ENCODE measurements at regions not wholly inside any gene's neighbourhood (a gene's known extent, or its start where the extent isn't known, plus 50 kb on each side); places are given as distances from the start of the nearest gene placed in this dataset.

- no peak overlapping the region for H3K4me3 ChIP-seq (ENCODE audit: low read depth, low read length)
- TF ChIP-seq, protein P1, sequence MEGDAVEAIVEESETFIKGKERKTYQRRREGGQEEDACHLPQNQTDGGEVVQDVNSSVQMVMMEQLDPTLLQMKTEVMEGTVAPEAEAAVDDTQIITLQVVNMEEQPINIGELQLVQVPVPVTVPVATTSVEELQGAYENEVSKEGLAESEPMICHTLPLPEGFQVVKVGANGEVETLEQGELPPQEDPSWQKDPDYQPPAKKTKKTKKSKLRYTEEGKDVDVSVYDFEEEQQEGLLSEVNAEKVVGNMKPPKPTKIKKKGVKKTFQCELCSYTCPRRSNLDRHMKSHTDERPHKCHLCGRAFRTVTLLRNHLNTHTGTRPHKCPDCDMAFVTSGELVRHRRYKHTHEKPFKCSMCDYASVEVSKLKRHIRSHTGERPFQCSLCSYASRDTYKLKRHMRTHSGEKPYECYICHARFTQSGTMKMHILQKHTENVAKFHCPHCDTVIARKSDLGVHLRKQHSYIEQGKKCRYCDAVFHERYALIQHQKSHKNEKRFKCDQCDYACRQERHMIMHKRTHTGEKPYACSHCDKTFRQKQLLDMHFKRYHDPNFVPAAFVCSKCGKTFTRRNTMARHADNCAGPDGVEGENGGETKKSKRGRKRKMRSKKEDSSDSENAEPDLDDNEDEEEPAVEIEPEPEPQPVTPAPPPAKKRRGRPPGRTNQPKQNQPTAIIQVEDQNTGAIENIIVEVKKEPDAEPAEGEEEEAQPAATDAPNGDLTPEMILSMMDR (IDR thresholded peaks at IDR 0.05; ENCODE audit: control insufficient read depth, extremely low read depth, insufficient read depth): no peak
- DNase-seq (ENCODE audit: low read depth): no peak
These were observed 229.6 kb upstream of the AGA start for GRCh38 chr4:177671845-177672244.

DNA sequence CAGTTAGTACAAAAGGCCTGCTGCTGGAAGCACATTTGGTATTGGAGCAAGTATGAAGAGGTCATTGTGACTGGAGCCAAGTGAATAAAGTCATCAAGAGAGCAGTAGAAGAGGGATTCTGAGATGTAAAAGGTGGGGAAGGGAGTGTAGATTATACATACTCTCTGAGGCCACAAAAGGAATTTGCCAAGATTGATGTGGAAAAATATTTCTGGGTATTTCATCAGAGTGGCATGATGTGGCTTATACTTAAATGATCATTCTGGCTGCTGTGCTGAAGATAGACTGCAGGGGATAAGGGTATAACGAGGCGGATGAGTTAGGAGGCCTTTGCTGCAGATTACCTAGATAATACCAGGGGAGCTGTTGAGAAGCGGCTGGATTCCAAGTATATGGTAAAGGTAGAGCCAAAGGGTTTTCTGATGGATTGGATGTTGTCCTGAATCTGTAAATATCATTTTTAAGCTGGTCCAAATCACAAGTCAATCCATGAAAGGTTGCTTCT is 231.8 kb upstream of the AGA start:
- TF ChIP-seq, protein P1 (IDR thresholded peaks at IDR 0.05; ENCODE audit: control insufficient read depth, extremely low read depth, insufficient read depth): no peak
- no peak overlapping the region for H3K4me3 ChIP-seq (ENCODE audit: low read depth, low read length)
- no peak for DNase-seq (ENCODE audit: low read depth)

DNA sequence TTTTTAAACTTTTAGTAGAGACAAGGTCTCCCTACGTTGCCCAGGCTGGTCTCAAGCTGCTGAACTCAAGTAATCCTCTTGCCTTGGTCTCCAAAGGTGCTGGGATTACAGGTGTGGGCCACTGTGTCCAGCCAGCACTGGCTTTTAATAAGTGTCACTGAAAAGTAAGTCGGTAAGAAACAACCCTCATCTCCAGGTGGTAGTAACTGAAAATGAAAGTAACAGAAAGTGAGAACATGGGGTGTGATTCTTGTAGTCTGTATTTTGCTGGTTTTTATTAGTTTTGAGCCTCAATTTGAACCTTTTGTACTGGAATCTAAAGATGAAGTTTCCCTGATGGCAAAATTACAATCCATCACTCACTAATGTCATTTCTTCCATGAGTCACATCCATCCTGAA is 238.1 kb upstream of the AGA start:
- DNase-seq (ENCODE audit: low read depth): no peak
- no peak overlapping the region for H3K4me3 ChIP-seq (ENCODE audit: low read depth, low read length)
- TF ChIP-seq, protein P1 (IDR thresholded peaks at IDR 0.05; ENCODE audit: control insufficient read depth, extremely low read depth, insufficient read depth): no peak

DNA sequence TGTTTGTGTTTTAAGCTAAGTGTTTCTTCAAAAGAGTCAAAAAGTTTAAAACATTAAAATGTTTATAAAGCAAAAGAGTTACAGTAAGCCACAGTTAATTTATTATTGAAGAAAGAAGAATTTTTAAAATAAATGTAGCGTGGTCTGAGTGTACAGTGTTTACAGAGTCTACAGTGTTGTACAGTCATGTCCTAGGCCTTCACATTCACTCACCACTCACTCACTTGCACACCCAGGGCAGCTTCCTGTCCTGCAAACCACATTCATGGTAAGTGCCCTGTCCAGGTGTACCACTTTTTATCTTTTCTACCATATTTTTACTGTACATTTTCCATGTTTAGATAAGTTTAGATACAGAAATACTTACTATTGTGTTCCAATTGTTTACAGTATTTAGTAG is 239.7 kb upstream of the AGA start:
- DNase-seq (ENCODE audit: low read depth): no peak
- H3K4me3 ChIP-seq (ENCODE audit: low read depth, low read length): no peak overlapping the region
- TF ChIP-seq, protein P1 (IDR thresholded peaks at IDR 0.05; ENCODE audit: control insufficient read depth, extremely low read depth, insufficient read depth): no peak

DNA sequence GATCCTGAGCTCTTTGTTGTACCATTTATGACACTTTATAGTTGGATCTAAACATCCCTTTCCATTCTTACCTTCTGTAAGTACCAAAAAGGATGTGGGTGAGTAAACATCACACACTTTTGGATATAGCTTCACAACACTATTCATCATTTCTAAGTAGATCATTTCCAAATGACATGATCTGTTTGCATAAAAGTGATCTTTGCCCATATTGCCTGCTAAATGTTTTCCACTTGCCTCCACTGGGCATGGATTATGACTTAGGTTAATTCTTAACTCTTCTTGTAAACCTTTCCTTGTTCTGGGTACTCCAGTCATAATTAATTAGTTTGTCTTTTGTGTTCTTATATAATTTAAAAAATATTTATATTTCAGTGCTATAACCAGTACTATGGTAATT is 244.9 kb upstream of the AGA start:
- no peak for DNase-seq (ENCODE audit: low read depth)
- H3K4me3 ChIP-seq (ENCODE audit: low read depth, low read length): no peak overlapping the region
- TF ChIP-seq, protein P1 (IDR thresholded peaks at IDR 0.05; ENCODE audit: control insufficient read depth, extremely low read depth, insufficient read depth): no peak

DNA sequence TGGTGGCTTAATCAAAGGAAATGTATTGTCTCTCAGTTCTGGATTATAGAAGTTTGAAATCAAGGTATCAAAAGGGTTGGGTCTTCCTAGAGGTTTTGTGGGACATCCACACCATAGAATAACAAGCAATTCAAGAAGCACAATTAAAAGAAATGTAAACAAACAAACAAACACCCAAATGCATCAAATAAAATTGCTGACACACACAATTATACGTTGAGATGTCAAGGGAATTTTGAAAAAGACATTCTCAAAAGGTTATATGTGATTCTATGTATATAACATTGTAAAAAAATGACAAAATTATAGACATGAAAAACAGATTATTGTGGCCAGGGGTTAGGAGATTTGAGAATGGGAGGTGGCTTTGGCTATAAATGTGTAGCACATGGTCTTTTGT is 250.7 kb upstream of the AGA start:
- TF ChIP-seq, protein P1 (IDR thresholded peaks at IDR 0.05; ENCODE audit: control insufficient read depth, extremely low read depth, insufficient read depth): no peak
- no peak overlapping the region for H3K4me3 ChIP-seq (ENCODE audit: low read depth, low read length)
- no peak for DNase-seq (ENCODE audit: low read depth)

GRCh38 chr4:177696438-177696966 is 254.3 kb upstream of the AGA start:
- H3K4me3 ChIP-seq (ENCODE audit: low read depth, low read length): no peak overlapping the region
- TF ChIP-seq, protein P1 (IDR thresholded peaks at IDR 0.05; ENCODE audit: control insufficient read depth, extremely low read depth, insufficient read depth): no peak
- DNase-seq (ENCODE audit: low read depth): no peak

Measured in LNCaP clone FGC (cell line).